SIG-M5 treated with dmso at 0.1 percent for 504 hours (cell line): ENCODE measurements at regions not wholly inside any gene's neighbourhood (a gene's known extent, or its start where the extent isn't known, plus 50 kb on each side); places are given as distances from the start of the nearest gene placed in this dataset.
"Not testable (repeated sequence)": the region's sequence is repeated elsewhere in the genome, so short reads cannot be mapped to it uniquely, and the experiment has no call there.

Source experiments
- DNase-seq: peaks from one replicate; lab custom pipeline; 2025; ENCODE audit not compliant: unreplicated experiment; lab: John Stamatoyannopoulos, UW

DNA sequence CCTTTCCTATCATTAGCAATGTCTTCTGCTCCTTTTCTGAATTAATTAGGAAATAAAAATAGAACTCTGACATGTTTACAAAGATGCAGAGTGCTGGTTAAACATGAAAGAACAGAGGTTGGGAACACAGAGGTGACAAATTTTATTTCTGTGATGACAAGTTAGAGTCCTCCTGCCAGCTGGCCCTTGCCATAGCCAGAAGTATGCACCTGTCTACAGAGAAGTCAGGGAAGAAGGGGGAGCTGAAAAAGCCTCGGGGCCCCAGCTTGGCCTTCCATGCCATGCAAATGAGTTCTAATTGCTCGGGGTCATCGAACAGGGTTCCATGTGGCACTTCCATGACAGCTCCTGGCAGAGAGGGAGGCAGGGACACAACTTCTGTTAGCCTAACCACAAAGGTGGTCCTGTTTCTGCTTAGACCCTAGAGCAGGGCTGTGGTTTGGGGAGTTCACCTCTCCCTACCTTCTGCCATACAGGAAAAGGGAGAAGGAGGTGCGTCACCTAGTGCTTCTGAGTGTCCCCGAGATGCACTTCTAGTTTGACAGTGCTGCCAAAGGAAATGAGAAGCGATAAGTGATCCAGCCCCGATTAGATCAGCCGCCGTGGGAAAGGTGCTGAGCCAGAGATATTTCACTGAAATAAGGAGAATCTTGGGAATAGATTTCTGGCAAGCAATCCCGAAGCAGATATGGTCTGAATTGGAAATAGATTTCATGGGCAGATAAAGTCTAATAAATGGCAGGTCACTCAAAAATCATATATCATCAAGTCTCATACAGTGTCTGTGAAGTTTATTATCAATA lies 155.8 kb upstream of the FOXN3 start:
- DNase-seq = no peak

DNA sequence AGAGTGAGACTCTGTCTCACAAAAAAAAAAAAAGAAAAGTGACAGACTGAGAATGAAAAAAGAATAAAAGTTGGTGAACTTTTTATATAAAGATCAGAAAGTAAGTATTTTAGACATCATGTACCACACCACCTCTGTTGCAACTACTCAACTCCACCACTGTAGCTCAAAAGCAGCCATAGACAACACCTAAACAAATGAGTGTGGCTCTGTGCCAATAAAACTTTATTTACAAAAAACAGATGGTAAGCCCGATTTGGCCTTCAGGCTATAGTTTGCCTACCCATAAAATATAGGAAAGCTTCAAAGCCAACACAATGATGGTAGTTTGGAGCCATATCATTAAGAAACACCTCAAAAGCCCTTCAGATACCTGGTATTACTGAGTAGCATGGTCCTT lies 154.5 kb upstream of the FOXN3 start:
- no peak for DNase-seq

DNA sequence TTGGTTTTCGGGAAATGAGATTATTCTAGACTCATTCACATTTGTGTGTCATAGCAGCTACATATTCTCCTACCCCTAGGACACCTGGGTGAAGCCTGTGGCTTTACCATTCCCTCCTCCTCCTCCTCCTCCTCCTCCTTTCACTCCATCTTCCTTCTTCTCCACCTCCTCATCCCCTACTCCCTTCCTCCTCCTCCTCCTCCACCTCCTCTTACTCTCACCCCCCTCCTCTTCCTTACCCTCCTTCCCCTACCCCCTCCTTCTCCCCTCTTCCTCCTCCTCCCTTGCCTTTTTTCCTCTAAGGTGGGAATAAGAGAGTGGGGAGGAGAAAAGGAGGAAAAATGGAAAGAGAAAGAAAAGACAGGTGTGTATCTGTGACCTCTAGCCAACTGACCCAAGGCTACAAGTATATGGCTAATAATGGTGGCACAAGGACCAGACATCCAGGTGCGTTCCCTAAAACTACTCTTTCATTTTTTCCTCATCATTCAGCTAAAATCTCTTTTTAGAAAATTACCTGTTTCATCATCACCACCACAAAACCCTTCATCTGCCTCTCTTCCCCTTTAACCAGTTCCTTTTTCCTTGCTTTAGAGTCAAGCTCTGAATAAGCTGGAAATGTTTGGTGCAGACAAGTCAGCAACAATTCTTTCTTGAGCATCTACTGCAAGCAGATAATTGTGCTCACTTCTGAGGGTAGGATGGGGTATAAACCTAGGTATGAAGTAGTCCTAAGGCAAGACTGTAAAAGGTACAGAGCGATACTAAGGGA lies 149.8 kb upstream of the FOXN3 start:
- DNase-seq = peak; percentile 63

DNA sequence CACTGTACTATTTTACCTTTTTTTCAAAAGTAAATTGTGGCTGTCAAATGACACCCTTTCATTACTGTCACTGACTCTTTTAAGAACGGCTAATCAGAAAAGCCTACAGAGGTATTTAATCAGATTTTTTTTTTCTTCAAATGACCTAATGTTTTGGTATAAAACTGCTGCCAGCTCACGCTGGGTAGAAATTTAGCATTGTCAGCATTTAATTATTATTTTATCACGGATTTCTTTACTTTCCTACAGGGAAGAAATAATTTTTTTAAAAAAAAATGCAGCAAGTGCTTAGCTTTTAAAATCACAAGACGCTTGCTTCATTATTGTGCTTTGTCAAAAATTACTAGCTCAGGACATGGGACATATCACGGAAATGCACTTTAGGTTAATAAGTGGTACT lies 149.1 kb upstream of the FOXN3 start:
- DNase-seq = no peak

DNA sequence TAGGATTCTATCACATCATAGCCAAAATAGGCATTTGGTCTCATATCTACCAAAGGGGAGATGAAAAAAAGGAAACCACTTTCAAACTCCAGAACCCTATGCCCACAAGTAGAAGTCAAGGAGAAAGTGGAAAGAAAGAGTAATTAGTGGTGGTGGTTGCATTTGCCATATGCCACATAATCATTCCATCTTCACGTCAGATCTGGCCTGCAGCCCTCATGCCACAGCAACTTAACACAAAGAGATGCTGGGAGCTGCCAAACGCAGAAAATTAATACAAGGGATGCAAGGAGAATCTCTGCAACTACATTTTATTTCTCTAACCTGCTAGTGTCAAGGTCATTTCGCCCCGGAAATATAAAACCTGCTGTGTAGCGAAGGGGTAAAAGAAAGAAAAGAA lies 148.6 kb upstream of the FOXN3 start:
- no peak for DNase-seq

DNA sequence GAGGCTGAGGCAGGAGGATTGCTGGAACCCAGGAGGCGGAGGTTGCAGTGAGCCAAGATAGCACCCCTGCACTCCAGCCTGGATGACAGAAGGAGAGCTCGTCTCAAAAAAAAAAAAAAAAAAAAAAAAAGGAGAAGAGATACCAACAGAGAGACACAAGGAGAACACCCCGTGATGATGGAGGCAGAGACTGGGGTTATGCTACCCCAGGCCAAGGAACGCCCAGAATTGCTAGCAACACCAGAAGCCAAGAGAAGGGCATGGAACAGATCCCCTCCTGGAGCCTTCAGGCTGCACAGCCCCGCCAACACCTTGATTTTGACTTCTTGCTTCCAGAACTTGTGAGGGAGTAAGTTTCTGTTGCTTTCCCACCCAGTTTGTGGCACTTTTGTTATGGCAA lies 148.0 kb upstream of the FOXN3 start:
- no peak for DNase-seq

DNA sequence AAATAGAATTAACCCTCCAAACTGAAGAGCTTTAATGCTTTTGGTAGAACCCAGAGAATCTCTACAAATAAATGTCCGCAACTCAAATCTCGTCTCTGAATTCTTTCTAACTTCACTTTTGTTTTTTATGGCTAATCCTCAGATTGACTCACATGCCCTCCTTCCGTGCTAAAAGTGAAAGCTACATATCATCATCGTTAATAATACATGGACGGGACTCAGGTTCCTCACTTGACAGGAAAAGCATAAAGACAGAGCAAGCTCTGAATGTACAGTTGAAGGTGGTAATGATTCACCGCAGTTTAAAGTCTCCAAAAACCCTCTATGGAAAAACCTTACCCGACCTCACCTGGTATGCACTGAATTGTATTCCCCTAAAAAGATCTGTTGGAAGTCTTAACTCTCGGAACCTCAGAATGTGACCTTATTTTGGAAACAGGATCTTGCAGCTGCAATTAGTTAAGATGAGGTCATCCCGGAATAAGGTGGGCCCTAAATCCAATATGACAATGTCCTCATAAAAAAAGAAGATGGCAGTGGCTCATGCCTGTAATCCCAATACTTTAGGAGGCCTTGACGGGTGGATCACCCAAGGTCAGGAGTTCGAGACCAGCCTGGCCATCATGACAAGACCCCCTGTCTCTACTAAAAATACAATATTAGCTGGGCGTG lies 147.4 kb upstream of the FOXN3 start:
- no peak for DNase-seq

DNA sequence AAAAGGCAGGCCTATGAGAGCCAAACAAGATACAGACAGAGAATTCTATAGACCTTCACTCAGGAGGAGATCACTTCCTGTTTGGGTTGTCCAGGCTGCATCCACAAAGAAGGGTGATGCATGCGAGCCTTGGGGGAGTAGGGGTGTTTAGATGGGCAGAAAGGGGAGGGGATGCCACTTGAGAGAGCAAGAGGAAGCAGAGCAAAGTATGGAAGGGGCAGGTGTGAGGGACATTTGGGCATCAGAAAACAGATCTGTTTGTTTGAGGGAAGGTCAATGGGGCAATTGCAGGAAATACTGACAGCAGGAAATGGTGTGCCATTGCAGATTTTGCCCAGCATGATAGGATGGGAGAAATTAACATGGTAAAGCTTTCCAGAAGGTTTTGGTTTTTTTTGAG lies 146.4 kb upstream of the FOXN3 start:
- DNase-seq = no peak

DNA sequence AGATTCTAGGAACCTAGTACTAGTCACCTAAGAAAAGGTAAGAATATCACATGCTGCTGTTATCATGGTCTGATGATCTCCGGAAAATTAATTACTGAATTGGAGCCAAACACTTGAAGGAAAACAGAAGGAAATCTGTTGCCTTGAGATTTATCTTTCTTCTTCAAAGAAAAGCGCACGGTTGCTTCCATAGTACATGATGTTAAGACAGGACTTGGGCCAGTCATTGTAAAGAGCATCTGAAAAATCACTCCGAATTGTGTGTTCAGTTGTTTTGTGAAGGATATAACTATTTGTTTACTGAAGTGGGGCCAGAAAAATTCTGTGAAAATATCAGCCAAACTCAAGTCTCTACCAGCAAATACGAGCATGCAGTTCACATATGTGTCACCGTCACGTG lies 134.9 kb upstream of the FOXN3 start:
- DNase-seq = no peak

DNA sequence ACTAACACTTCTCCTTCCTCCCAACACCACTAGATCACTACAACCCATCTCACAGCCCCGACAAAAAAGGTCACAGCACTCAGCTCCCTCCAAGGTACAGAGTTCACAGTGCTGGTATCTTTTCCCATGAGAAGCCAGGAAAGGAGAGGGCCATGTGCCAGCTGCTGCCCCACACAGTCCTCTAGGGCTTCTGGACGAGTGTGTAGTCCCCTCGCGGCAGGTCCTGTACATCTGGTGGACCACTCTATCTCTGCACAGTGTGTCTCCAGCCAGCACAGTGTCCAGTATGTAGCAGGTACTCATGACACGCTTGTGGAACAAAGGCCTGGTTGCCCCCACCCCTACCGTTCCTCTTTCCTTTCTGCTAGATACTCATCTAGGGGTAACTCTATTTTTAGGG lies 134.4 kb upstream of the FOXN3 start:
- no peak for DNase-seq

DNA sequence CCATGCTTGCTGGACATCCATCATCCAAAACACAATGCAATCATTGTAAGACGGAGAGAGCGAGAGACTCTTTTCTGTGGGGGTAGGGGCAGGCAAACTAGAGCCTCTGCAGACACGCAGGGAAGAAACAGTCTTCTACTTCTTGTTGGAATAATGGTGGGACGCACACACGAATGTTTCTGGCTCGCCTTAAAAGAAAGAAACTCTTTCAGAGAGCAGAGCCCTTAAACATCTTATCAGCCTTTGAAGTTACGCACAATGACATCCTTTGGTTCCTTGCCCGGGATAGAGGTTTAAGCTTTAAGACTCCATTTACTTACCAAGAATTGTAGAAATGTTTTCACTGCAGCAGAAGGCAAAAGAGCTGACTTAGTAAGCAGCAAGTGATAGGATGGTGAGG lies 133.8 kb upstream of the FOXN3 start:
- no peak for DNase-seq

DNA sequence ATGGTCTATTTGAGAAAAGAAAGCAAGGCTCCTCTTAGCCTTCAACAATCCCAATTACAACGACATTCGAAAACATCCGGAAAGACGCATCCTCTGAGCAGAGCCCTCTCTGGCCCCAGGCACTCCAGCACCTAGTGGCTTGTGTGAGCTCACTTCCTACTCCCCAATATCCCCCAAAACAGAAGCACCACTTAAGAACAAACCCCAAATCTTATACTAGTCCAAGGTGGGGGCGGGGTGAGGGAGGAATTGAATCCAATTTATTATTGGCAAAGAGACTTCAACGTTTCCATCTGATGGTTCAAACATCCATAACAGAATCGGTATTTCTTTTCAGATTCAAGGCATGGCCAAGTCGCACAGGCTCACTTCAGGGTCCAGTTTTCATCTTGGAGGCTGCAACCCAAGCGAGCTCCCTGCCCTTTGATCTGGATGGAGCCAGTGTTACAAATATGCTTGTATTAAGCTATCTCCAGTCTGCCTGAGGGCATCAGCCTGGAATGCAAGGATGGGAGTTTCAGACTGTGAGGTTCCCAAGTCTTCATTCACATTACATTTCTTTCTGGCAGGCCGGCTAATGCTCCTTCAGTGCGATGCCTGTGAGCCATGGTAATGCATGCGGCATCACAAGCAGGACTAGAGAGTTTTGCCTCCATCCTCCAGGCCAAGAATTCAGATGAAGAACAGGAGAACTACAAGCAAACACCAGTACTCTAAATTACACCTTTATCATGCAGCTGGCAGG lies 132.5 kb upstream of the FOXN3 start:
- no peak for DNase-seq

DNA sequence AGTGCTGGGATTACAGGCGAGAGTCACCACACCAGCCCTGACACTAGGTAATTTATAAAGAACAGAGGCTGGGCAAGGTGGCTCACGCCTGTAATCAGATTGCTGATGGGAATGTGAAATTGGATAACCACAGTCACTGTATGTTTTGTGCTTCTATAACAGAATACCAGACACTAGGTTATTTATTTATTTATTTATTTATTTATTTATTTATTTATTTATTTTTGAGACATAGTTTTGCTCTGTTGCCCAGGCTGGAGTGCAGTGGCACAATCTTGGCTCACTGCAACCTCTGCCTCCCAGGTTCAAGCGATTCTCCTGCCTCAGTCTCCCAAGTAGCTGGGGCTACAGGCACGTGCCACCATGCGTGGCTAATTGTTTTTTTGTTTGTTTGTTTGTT lies 130.0 kb upstream of the FOXN3 start:
- not testable (repeated sequence) for DNase-seq

DNA sequence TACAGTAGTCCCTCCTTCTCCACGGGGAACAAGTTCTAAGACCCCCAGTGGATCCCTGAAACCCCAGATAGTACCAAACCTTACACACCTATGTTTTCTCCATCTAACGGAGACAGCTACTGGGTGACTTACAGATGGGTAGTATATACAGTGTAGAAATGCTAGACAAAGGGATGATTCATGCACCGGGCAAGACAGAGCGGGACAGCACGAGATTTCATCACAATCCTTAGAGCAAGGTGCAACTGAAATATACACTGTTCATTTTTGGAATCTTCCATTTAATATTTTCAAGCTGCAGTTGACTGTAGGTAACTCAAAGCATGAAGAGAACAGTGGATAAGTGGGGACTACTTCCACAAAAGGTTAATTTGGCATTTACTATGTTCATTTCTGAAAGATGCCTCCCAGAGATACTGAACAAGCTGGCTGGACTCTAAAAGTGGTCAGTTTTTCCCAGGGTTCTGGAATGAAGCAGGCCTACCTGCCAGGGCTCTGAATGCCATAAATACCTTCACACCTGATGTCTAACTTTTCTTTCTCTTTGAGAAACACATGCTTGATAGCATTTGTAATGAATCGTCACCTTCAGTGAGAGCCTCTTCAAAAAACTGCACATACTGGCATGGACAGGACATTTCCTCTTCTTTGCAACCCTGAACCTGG lies 127.7 kb upstream of the FOXN3 start:
- peak; percentile 10 for DNase-seq

DNA sequence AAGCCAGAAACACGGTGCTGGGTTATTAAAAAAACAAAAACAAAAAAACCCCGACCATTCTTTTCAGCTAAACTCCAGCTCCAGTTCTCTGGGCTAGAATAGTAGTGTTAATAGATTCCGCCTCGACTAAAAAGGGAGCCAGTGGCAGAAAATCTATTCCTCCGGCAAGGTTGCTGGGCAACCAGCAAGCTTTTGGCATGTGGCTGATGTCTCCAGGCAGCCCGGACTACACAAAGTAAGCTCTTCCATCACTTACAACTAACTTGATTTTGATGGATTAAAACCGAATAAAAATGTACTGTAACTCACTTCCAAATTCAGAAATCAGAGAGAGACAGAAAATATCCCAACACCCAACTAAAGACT lies 126.4 kb upstream of the FOXN3 start:
- no peak for DNase-seq

DNA sequence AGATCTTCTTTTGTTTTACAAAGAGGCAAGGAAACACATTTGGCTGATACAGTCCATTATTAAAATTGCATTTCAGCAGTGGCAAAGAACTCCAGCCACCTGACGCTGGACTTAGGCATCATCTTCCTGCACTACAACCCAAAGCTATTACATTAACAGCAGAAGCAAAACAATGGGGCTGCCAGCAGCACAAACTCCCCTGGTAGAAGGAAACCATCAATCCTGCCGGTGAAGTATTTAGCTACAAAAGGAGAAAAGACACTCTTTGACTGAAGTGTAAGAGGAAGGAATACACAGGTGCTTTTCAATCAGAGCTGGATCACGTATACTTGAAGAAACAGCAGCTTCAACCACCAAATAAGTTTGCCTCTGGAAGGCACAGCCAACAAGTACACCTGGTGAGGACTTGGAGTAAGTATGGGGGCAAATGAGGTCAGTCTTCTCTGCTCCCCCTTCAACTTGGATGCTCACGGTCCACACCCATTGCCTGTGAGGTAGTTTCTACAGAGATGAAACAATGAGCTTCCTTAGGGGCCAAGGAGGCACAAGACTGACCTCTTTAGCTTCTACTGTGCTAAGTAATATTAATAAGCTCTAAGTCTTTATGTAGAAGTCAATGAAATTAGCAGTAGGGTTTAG lies 125.9 kb upstream of the FOXN3 start:
- DNase-seq = no peak

DNA sequence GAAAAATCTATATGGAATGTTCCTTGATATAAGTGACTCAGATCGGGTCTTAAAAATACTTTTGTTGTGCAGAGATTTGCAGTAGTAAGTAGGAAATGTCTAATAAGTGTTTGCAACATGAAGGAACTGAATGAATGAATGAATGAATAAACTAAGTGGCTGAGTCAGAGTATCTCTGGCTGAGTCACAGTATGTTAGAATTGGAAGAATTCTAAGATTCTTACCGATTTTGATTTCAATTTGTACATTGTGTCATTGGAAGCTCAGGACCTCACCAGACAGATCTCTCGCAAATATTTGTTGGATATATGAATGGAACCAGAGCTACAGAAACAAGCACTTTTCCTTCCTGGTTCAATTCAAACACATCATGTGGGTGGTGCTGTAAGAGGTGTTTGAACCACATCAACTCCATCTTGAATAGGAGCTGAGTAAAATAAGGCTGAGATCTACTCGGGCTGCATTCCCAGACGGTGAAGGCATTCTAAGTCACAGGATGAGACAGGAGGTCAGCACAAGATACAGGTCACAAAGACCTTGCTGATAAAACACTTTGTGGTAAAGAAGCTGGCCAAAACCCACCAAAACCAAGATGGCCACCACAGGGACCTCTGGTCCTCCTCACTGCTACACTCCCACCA lies 123.9 kb upstream of the FOXN3 start:
- no peak for DNase-seq

DNA sequence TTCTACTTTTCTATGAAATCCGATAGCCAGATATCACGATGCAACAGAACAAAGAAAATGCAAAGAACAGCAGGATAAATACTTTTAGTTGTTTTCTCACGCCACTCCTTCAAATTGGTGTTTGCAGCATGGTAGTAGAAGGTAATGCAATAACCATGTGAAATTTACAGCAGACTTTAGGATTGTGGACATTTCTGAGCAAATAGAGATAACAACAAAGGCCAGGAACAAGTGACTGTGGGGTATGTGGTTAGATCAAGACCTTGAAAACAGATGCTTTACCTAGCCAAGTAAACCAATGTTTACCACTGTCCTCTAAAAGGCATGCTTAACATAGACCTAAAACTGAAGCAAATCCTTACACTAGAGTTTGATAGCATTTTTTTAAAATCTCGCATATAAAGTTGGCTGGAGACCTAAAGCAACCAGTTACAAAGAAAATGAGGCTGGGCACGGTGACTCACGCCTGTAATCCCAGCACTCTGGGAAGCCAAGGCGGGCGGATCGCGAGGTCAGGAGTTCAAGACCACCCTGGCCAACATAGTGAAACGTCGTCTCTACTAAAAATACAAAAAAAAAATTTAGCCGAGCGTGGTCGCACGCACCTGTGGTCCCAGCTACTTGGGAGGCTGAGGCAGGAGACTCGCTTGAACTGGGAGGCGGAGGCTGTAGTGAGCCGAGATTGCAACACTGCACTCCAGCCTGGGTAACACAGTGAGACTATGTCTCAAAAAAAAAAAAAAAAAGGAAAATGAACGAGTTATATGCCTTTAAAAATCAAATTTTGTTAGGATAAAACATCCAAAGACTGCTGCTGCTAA lies 123.2 kb upstream of the FOXN3 start:
- DNase-seq = no peak

DNA sequence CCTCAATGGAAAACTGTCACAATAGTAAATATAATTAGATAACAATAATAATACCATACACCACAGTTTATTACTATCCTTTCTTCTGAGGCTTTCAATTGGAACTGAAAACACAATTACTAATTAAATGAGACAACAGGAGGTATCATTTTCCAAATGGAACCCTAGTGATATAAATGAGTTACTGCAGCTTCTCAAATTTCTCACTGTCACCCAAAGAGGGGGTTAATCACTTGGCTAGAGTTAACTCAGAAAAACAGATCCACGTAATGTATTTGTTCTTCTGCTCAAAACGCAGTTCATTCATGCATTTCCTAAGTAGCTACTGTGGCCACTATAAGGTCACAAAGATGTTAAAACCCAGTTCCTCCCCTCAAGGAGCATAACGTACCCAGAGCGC lies 120.9 kb upstream of the FOXN3 start:
- DNase-seq = no peak
